Erythroblast (primary cell): ENCODE measurements at regions not wholly inside any gene's neighbourhood (a gene's known extent, or its start where the extent isn't known, plus 50 kb on each side); places are given as distances from the start of the nearest gene placed in this dataset.

Experiments
- GATA1 ChIP-seq: IDR thresholded peaks from 2 replicates; pipeline ENCODE4 v1.6.1; 2011; ENCODE audit warnings: low read depth, mild to moderate bottlenecking, control low read depth, low read length, moderate library complexity
- POLR2A ChIP-seq: IDR thresholded peaks from 2 replicates; pipeline ENCODE4 v1.6.1; 2011; ENCODE audit warnings: mild to moderate bottlenecking, low read length

DNA sequence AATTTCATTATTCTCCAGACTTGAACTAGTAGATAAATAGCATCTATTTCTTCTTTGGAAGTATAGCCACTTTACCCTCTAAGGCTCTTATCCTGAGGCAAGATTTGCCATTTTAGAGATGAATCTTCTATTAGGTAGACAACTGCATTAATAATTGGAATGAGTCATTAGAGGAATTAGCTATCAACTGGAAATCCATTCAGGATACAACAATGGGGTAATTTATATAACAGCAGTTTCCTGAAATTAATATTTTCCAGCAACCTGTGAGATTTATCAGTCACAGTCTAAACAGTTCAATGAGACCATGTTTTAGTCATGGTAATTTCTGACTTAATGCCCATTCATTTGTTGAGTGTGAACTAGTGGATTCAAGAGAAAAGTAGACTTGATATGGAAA lies 928.6 kb upstream of the MBL2 start:
- TF ChIP-seq POLR2A: no peak
- no peak for TF ChIP-seq GATA1
